ENCODE measurements at regions not wholly inside any gene's neighbourhood (a gene's known extent, or its start where the extent isn't known, plus 50 kb on each side); places are given as distances from the start of the nearest gene placed in this dataset.

GRCh38 chr4:10226756-10227155 is 110.2 kb upstream of the WDR1 start:
- ATAC-seq, result no peak
- Histone ChIP-seq H3K27me3 (ENCODE audit: insufficient read depth, low read length) (no peaks in the 10 kb centered on the region), H3K79me2 (ENCODE audit: insufficient read depth, low read length) (no peaks in the 10 kb centered on the region), H3K9me2 (ENCODE audit: insufficient read depth) (no peaks in the 10 kb centered on the region), H3K4me3 (replicated peaks in 1 of 2; ENCODE audit: low read depth in 1 of 2, low read length in 2 of 2) (no peak overlapping the region), H3K9ac (ENCODE audit: low read length) (no peak overlapping the region), H3K4me1 (ENCODE audit: control insufficient read depth in 1 of 2, insufficient read depth in 2 of 2, low read length in 2 of 2) (no peaks in the 10 kb centered on the region), H3K36me3 (ENCODE audit: control insufficient read depth in 1 of 2, insufficient read depth in 2 of 2, low read length in 2 of 2) (no peaks in the 10 kb centered on the region), H2AFZ (ENCODE audit: low read depth, low read length, poor library complexity, severe bottlenecking) (no peak overlapping the region), H3K4me2 (ENCODE audit: low read length) (no peak overlapping the region), H4K20me1 (ENCODE audit: insufficient read depth) (no peaks in the 10 kb centered on the region), H3K9me3 (ENCODE audit: control insufficient read depth in 1 of 2, insufficient read depth in 1 of 2, low read depth in 1 of 2, low read length in 2 of 2) (no peaks in the 10 kb centered on the region), H3K27ac (ENCODE audit: low read depth, low read length) (no peak overlapping the region)
- TF ChIP-seq EZH2 (IDR thresholded peaks at IDR 0.05) (no peak), POLR2AphosphoS5 (IDR thresholded peaks at IDR 0.05; ENCODE audit: low read depth, low read length) (no peak), FOSL1 (IDR thresholded peaks at IDR 0.05; ENCODE audit: low read depth) (no peak), RAD21 (IDR thresholded peaks at IDR 0.05; ENCODE audit: low read depth) (no peak), SIN3A (IDR thresholded peaks at IDR 0.05; ENCODE audit: low read depth) (no peak), REST (IDR thresholded peaks at IDR 0.05; ENCODE audit: low read depth) (no peak), POLR2A (IDR thresholded peaks at IDR 0.05; ENCODE audit: borderline replicate concordance, extremely low read depth, insufficient read depth, insufficient read length) (no peak), CEBPB (IDR thresholded peaks at IDR 0.05; ENCODE audit: low read depth) (no peak), CTCF (IDR thresholded peaks at IDR 0.05 in 2 of 3, conservative IDR thresholded peaks at IDR 0.05 in 1 of 3; ENCODE audit: borderline replicate concordance in 1 of 3, insufficient read depth in 1 of 3, low read depth in 2 of 3, low read length in 2 of 3) (no peak), ELF1 (IDR thresholded peaks at IDR 0.05; ENCODE audit: borderline replicate concordance, low read depth) (no peak), SP1 (IDR thresholded peaks at IDR 0.05; ENCODE audit: low read depth) (no peak), YY1 (IDR thresholded peaks at IDR 0.05; ENCODE audit: extremely low read depth, insufficient replicate concordance, low read depth, low read length) (no peak), EGR1 (IDR thresholded peaks at IDR 0.05; ENCODE audit: low read depth) (no peak)
- TF ChIP-seq, protein P1, sequence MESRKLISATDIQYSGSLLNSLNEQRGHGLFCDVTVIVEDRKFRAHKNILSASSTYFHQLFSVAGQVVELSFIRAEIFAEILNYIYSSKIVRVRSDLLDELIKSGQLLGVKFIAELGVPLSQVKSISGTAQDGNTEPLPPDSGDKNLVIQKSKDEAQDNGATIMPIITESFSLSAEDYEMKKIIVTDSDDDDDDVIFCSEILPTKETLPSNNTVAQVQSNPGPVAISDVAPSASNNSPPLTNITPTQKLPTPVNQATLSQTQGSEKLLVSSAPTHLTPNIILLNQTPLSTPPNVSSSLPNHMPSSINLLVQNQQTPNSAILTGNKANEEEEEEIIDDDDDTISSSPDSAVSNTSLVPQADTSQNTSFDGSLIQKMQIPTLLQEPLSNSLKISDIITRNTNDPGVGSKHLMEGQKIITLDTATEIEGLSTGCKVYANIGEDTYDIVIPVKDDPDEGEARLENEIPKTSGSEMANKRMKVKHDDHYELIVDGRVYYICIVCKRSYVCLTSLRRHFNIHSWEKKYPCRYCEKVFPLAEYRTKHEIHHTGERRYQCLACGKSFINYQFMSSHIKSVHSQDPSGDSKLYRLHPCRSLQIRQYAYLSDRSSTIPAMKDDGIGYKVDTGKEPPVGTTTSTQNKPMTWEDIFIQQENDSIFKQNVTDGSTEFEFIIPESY (IDR thresholded peaks at IDR 0.05; ENCODE audit: extremely low read depth, insufficient replicate concordance, low read length), result no peak
- no TSS peak for BruUV-seq (replicated peaks)
- POLR2A ChIA-PET, result no interaction called here
- intact Hi-C loops (cut with micrococcal nuclease), result no loop called here
- CTCF ChIA-PET, result no interaction called here
- RAD21 ChIA-PET (ENCODE audit: low non-redundant PET in 1 of 2, low total read pairs in 2 of 2, uncharacterized antibody in 2 of 2, unreplicated experiment in 2 of 2), result no interaction called here
- DNase-seq (ENCODE audit: low read depth, low spot score), result no peak

Measured in HCT116 (cell line).